Endothelial cell of umbilical vein (primary cell): ENCODE measurements at regions not wholly inside any gene's neighbourhood (a gene's known extent, or its start where the extent isn't known, plus 50 kb on each side); places are given as distances from the start of the nearest gene placed in this dataset.

Experiments
- BruUV-seq: library from RNA; stranded (reverse); fragments of 400-500 nt; replicated peaks from 2 replicates; lab custom pipeline; 2021; lab: Mats Ljungman, UMichigan
- CTCF ChIA-PET: fragments of 300-600, 350-600 bp; sonication (Branson Sonifier 250); formaldehyde crosslinking; loops from one replicate; lab custom pipeline; 2021; ENCODE audit warnings: antibody characterized with exemption, inconsistent platforms; lab: Charles Lee
- POLR2A ChIA-PET: fragments of 300-600, 350-600 bp; sonication (Branson Sonifier 250); formaldehyde crosslinking; loops from one replicate; lab custom pipeline; 2021; ENCODE audit warnings: antibody characterized with exemption, inconsistent platforms; lab: Charles Lee
- DNase-seq: peaks from one replicate; pipeline ENCODE4 v3.0.0-alpha.2; 2011; ENCODE audit warnings: low read depth, low spot score
- FAIRE-seq: peaks from 2 replicates; lab custom pipeline; 2011; peaks lifted over from hg19 to GRCh38; lab: Jason Lieb, UNC
- H2AFZ ChIP-seq: 2 replicates; pipeline ENCODE4 v1.6.0; 2012; ENCODE audit warnings: low read depth, low read length, control low read depth, inconsistent platforms
- H3K27ac ChIP-seq: 2 replicates; pipeline ENCODE4 v1.5.1; 2011; ENCODE audit warnings: low read depth, mild to moderate bottlenecking, control low read depth, low read length, moderate library complexity; ENCODE audit not compliant: insufficient read depth
- H3K27me3 ChIP-seq, 2 experiments: 2 replicates each; pipeline versions ENCODE4 v1.6.0 to v1.6.1; 2011; ENCODE audit warnings: low read length in 2 of 2, mixed read lengths in 1 of 2; ENCODE audit not compliant: control insufficient read depth in 2 of 2, insufficient read depth in 2 of 2
- H3K36me3 ChIP-seq, 2 experiments: 2 replicates in 1 of 2; 3 replicates in 1 of 2; pipeline ENCODE4 v1.5.1; 2011; ENCODE audit warnings: low read length in 2 of 2, mild to moderate bottlenecking in 1 of 2, moderate library complexity in 1 of 2; ENCODE audit not compliant: control insufficient read depth in 2 of 2, insufficient read depth in 2 of 2; ENCODE audit errors: extremely low read depth in 1 of 2
- H3K4me1 ChIP-seq: 3 replicates; pipeline ENCODE4 v1.5.1; 2011; ENCODE audit warnings: mild to moderate bottlenecking, low read length; ENCODE audit not compliant: control insufficient read depth, insufficient read depth; ENCODE audit errors: extremely low read depth
- H3K4me2 ChIP-seq: 2 replicates; pipeline ENCODE4 v1.6.1; 2011; ENCODE audit warnings: low read length, control low read depth, mixed read lengths; ENCODE audit not compliant: insufficient read depth
- H3K4me3 ChIP-seq, 3 experiments: fragments of 200-600 bp in 1 of 3; sonication (generic), shearing (Covaris generic) in 1 of 3; replicated peaks in 1 of 3; 2 replicates each; pipeline ENCODE4 v1.5.1; 2011 to 2016; ENCODE audit warnings: control low read depth in 3 of 3, low read length in 3 of 3, mild to moderate bottlenecking in 2 of 3, inconsistent platforms in 1 of 3, low read depth in 1 of 3, moderate library complexity in 1 of 3; ENCODE audit not compliant: insufficient read depth in 1 of 3
- H3K79me2 ChIP-seq: 2 replicates; pipeline ENCODE4 v1.6.0; 2012; ENCODE audit warnings: low read length, inconsistent platforms; ENCODE audit not compliant: control insufficient read depth, insufficient read depth
- H3K9ac ChIP-seq: replicated peaks from 2 replicates; pipeline ENCODE3; 2011; ENCODE audit warnings: low read length, control low read depth; ENCODE audit not compliant: insufficient read depth; ENCODE audit errors: extremely low read depth
- H3K9me1 ChIP-seq: replicated peaks from 3 replicates; pipeline ENCODE4 v1.6.0; 2011; ENCODE audit warnings: mild to moderate bottlenecking, low read length; ENCODE audit not compliant: control insufficient read depth, insufficient read depth; ENCODE audit errors: extremely low read depth
- H3K9me3 ChIP-seq: replicated peaks from 2 replicates; pipeline ENCODE4 v1.5.1; 2012; ENCODE audit warnings: low read length, inconsistent platforms; ENCODE audit not compliant: control insufficient read depth, insufficient read depth
- H4K20me1 ChIP-seq: replicated peaks from 2 replicates; pipeline ENCODE3; 2011; ENCODE audit warnings: mild to moderate bottlenecking, low read length; ENCODE audit not compliant: control insufficient read depth, insufficient read depth; ENCODE audit errors: extremely low read depth
- EZH2 ChIP-seq: IDR thresholded peaks from 2 replicates; pipeline ENCODE4 v1.6.1; 2012; ENCODE audit warnings: borderline replicate concordance, low read depth, mild to moderate bottlenecking, moderate library complexity, low read length, inconsistent platforms; ENCODE audit not compliant: severe bottlenecking
- FOS ChIP-seq: IDR thresholded peaks from 2 replicates; pipeline ENCODE4 v1.6.1; 2011; ENCODE audit warnings: mild to moderate bottlenecking, low read length, moderate library complexity, borderline replicate concordance; ENCODE audit not compliant: insufficient read depth
- GATA2 ChIP-seq: IDR thresholded peaks from 2 replicates; pipeline ENCODE4 v1.7.0; 2011; ENCODE audit warnings: low read depth, mild to moderate bottlenecking, moderate library complexity, mixed read lengths, low read length; ENCODE audit not compliant: insufficient read length, insufficient read depth
- JUN ChIP-seq: IDR thresholded peaks from 2 replicates; pipeline ENCODE4 v1.6.1; 2011; ENCODE audit warnings: borderline replicate concordance, low read depth; ENCODE audit not compliant: insufficient read length, insufficient read depth
- MYC ChIP-seq: IDR thresholded peaks from one replicate; pipeline ENCODE4 v1.6.1; 2011; ENCODE audit warnings: mild to moderate bottlenecking, low read depth, low read length
- POLR2A ChIP-seq: IDR thresholded peaks from 2 replicates; pipeline ENCODE4 v1.6.1; 2012; ENCODE audit warnings: low read depth, mild to moderate bottlenecking, control low read depth, low read length
- POLR2AphosphoS5 ChIP-seq: IDR thresholded peaks from 2 replicates; pipeline ENCODE4 v1.6.1; 2012; ENCODE audit warnings: low read depth, mild to moderate bottlenecking, control low read depth, low read length, moderate library complexity; ENCODE audit not compliant: insufficient read depth
- dilution Hi-C: fragments of 300-500 bp; cut with MboI; formaldehyde crosslinking; loops from one replicate; pipeline ENCODE4 v1.15.0; 2019; ENCODE audit warnings: low sequenced_read_pairs; ENCODE audit not compliant: extremely low pct_ligation_motif_present
- intact Hi-C: fragments of 100-400 bp; cut with micrococcal nuclease; formaldehyde crosslinking; loops from one replicate; pipeline ENCODE4 v1.10.0; 2022
- TF ChIP-seq, protein P1 (sequence below), 2 donors: IDR thresholded peaks; 1 replicate in 1 of 2; 2 replicates in 1 of 2; pipeline ENCODE4 v1.5.1; 2011; ENCODE audit warnings: low read length in 2 of 2, mild to moderate bottlenecking in 2 of 2, moderate library complexity in 2 of 2, control low read depth in 1 of 2, inconsistent platforms in 1 of 2, low read depth in 1 of 2; ENCODE audit not compliant: insufficient read depth in 1 of 2; ENCODE audit errors: extremely low read depth in 1 of 2
- TF ChIP-seq, protein P2 (sequence below): IDR thresholded peaks from 2 replicates; pipeline ENCODE4 v1.6.1; 2011; ENCODE audit not compliant: insufficient read depth, insufficient read length

DNA sequence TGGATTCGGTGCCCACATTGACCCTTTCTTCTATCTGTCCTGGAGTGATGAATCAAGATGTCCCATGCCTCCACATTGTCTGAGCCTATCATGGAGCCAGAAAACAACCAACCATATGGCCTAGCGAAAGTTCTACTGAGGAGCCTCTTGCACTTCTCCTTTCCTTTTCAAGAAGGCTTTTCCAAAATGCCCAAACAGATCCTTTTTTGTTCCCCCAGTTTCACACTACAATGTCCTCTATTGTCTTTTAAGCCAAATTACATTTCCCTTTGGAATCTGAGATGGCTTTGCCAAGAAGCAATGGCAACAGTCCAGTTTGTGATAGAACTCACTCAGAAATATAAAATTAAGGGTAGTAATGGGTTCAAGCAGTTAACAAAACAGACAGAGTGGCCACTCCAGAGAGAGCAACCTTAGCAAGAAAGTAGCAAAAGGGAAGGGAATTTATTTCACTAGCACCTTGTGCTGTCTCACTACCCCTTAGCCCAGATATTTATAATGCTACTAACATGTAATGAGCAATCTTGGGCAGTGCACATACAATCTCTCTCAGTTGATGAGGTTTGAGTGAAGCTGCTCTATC lies 194.6 kb upstream of the PDE1C start:
- Histone ChIP-seq H3K27ac (no peak overlapping the region), H3K9me3 (no peaks in the 10 kb centered on the region), H2AFZ (no peak overlapping the region), H3K36me3 (no peaks in the 10 kb centered on the region), H3K9me1 (no peaks in the 10 kb centered on the region), H3K4me3 (no peak overlapping the region), H3K9ac (no peak overlapping the region), H3K4me2 (no peak overlapping the region), H4K20me1 (no peaks in the 10 kb centered on the region), H3K79me2 (no peaks in the 10 kb centered on the region), H3K27me3 (no peaks in the 10 kb centered on the region), H3K4me1 (no peaks in the 10 kb centered on the region)
- dilution Hi-C loops (no loop called here), intact Hi-C loops (no loop called here)
- TF ChIP-seq, protein P1, sequence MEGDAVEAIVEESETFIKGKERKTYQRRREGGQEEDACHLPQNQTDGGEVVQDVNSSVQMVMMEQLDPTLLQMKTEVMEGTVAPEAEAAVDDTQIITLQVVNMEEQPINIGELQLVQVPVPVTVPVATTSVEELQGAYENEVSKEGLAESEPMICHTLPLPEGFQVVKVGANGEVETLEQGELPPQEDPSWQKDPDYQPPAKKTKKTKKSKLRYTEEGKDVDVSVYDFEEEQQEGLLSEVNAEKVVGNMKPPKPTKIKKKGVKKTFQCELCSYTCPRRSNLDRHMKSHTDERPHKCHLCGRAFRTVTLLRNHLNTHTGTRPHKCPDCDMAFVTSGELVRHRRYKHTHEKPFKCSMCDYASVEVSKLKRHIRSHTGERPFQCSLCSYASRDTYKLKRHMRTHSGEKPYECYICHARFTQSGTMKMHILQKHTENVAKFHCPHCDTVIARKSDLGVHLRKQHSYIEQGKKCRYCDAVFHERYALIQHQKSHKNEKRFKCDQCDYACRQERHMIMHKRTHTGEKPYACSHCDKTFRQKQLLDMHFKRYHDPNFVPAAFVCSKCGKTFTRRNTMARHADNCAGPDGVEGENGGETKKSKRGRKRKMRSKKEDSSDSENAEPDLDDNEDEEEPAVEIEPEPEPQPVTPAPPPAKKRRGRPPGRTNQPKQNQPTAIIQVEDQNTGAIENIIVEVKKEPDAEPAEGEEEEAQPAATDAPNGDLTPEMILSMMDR (IDR thresholded peaks at IDR 0.05; ENCODE audit: extremely low read depth in 1 of 2, insufficient read depth in 1 of 2, low read depth in 1 of 2, low read length in 2 of 2), result no peak
- TF ChIP-seq GATA2, result no peak
- TF ChIP-seq POLR2AphosphoS5, result no peak
- TF ChIP-seq, protein P2, sequence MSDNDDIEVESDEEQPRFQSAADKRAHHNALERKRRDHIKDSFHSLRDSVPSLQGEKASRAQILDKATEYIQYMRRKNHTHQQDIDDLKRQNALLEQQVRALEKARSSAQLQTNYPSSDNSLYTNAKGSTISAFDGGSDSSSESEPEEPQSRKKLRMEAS, result no peak
- TF ChIP-seq MYC, result no peak
- TF ChIP-seq FOS, result no peak
- TF ChIP-seq JUN, result no peak
- no peak for TF ChIP-seq EZH2
- TF ChIP-seq POLR2A, result no peak
- DNase-seq, result no peak
- ChIA-PET POLR2A (no interaction called here), CTCF (no interaction called here)
- FAIRE-seq, result no peak
- BruUV-seq, result no TSS peak
